NB4 (cell line): ENCODE measurements at regions not wholly inside any gene's neighbourhood (a gene's known extent, or its start where the extent isn't known, plus 50 kb on each side); places are given as distances from the start of the nearest gene placed in this dataset.

ENCODE experiments used
- POLR2A ChIP-seq: IDR thresholded peaks from 2 replicates; pipeline ENCODE4 v1.6.1; 2011; ENCODE audit warnings: mild to moderate bottlenecking; ENCODE audit not compliant: insufficient read length; ENCODE audit errors: extremely low read depth
- TF ChIP-seq, protein P1 (sequence below): IDR thresholded peaks from one replicate; pipeline ENCODE4 v1.5.1; 2012; ENCODE audit warnings: low read depth, low read length

DNA sequence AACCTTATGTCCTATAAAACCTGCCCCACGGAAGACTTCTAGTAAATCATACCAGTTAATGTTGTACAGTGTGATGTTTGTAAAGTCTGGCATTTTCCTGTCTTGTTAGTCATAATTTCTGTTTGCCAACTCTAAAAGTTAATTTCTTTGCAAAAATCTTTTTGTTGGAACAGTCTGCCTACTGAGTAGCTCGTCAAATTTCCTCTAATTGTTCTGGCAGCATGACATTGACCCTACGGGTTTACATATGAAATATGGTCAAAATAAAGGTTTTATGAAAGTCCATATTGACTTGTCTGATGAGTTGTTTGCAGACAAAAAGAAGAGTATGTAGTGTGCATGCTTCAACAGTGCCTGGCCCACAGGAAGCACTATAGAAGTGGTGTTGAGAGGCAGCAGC is 79.8 kb upstream of the SOX2 start:
- TF ChIP-seq, protein P1, sequence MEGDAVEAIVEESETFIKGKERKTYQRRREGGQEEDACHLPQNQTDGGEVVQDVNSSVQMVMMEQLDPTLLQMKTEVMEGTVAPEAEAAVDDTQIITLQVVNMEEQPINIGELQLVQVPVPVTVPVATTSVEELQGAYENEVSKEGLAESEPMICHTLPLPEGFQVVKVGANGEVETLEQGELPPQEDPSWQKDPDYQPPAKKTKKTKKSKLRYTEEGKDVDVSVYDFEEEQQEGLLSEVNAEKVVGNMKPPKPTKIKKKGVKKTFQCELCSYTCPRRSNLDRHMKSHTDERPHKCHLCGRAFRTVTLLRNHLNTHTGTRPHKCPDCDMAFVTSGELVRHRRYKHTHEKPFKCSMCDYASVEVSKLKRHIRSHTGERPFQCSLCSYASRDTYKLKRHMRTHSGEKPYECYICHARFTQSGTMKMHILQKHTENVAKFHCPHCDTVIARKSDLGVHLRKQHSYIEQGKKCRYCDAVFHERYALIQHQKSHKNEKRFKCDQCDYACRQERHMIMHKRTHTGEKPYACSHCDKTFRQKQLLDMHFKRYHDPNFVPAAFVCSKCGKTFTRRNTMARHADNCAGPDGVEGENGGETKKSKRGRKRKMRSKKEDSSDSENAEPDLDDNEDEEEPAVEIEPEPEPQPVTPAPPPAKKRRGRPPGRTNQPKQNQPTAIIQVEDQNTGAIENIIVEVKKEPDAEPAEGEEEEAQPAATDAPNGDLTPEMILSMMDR: no peak
- no peak for TF ChIP-seq POLR2A
